Activated CD4-positive, alpha-beta T cell treated with anti-CD3 and anti-CD28 coated beads, Interleukin-2, Interleukin-6, amounts not matched to agents 100 ng/mL and 50 ng/mL, durations not matched to agents 16 hours and 8 hours (primary cell): ENCODE measurements at regions not wholly inside any gene's neighbourhood (a gene's known extent, or its start where the extent isn't known, plus 50 kb on each side); places are given as distances from the start of the nearest gene placed in this dataset.

Source experiments
- DNase-seq: peaks from one replicate; pipeline ENCODE4 v3.0.0-alpha.2; 2020

DNA sequence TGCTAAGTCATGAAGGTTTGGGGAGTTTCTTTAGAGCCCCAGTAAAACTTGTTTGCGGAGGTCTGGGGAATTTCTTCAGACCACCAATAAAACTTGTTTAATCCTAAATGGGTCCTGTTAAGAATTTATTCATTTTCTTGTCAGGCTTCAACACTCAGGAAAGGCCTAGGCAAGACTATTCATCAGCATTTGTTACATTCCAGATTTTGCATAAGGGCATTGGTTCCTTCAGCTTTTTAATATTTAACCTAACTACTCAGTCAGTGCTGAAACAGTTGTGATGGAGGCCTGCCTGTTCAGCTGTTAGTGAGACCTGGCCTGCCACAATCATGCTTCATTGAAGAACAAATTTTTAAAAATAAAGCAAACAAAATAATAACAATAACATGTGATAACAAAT lies 954.2 kb upstream of the SEMA6D start:
- no peak for DNase-seq

DNA sequence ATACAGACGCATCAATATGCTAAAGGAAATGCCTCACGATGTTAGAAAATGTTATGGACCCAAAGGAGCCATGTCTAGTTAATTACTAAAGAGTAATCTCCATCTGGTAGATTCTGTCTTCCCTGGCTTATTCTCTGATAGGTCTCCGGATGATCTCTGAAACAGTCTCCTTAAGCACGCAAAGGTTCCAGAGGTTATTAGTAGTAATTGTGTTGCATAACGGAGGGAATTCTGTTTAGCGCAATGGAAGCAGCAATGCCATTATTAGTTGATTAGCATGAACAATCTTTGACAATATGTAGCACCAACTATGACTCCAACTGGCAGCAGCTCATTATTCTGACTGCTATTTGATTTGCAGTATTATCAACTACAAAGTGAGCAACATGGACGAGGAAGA lies 952.5 kb upstream of the SEMA6D start:
- no peak for DNase-seq

GRCh38 chr15:46766021-46766420 lies 951.3 kb upstream of the SEMA6D start:
- no peak for DNase-seq

GRCh38 chr15:46768287-46768686 lies 949.0 kb upstream of the SEMA6D start:
- no peak for DNase-seq

- DNase-seq = no peak
Observed at GRCh38 chr15:46773016-46773415, 944.3 kb upstream of the SEMA6D start.

- no peak for DNase-seq
Observed at GRCh38 chr15:46778876-46779275, 938.4 kb upstream of the SEMA6D start.

- DNase-seq = no peak
Observed at GRCh38 chr15:46786590-46787285, 930.6 kb upstream of the SEMA6D start.

DNA sequence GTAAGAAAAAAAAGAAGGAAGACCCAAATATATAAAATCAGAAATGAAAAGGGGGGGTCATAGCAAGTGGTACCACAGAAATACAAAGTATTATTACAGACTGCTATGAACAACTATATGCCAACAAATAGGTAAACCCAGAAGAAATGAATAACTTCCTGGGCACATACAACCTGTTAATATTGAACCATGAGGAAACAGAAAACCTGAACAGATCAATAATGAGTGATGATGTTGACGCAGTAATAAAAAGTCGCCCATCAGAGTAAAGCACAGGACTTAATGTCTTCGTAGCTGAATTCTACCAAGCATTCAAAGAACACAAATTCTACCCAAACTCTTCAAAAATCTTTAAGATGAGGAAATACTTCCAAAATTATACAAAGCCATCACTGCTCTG lies 921.6 kb upstream of the SEMA6D start:
- no peak for DNase-seq

GRCh38 chr15:46808834-46809233 lies 908.5 kb upstream of the SEMA6D start:
- DNase-seq = no peak

GRCh38 chr15:46815240-46815639 lies 902.1 kb upstream of the SEMA6D start:
- DNase-seq = no peak

DNA sequence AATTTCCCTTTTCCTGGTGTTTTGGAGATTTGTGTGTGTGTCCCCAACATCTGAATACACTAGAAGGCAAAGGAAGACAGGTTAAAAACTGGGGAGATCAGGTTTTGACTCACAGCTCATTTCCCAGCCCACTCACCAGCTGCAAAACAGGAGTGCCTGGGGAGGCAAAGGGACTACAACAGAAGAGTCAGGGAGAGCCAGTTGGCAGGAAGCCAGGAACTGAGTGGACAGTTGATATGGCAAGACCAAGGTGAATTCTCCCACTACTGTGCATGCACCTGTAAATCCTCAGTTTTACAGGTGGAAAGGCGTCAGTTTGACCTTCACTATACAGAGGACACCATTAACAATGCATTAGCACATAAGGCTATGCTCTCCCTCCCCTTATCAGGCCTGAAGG lies 901.5 kb upstream of the SEMA6D start:
- no peak for DNase-seq

DNA sequence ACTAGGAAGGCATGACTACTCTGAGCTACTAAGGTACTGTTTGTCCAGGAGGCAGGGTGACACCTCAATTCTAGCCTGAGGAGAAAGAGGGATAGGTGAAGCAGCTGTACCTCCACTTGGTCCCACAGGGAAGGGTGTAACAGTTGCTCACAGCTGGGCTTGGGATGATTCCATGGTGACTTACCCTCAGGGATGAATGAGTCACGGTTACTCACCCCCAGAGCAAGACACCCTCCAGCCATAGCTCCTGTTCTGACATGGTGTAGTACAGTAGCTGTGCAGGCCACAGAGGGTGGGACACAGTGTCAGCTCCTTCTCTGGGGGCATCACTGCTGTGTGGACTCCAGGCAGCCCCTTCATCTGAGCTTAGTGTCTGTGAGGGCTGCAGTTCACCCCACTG lies 868.6 kb upstream of the SEMA6D start:
- no peak for DNase-seq

GRCh38 chr15:46853600-46853999 lies 863.7 kb upstream of the SEMA6D start:
- DNase-seq = no peak

GRCh38 chr15:46854564-46854963 lies 862.7 kb upstream of the SEMA6D start:
- DNase-seq = no peak

GRCh38 chr15:46855388-46855787 lies 861.9 kb upstream of the SEMA6D start:
- DNase-seq = no peak

GRCh38 chr15:46856839-46857502 lies 860.3 kb upstream of the SEMA6D start:
- DNase-seq = no peak

GRCh38 chr15:46858150-46858549 lies 859.2 kb upstream of the SEMA6D start:
- no peak for DNase-seq

- DNase-seq = no peak
Observed at GRCh38 chr15:46861796-46862195, 855.5 kb upstream of the SEMA6D start.

GRCh38 chr15:46865155-46865554 lies 852.1 kb upstream of the SEMA6D start:
- DNase-seq = no peak

DNA sequence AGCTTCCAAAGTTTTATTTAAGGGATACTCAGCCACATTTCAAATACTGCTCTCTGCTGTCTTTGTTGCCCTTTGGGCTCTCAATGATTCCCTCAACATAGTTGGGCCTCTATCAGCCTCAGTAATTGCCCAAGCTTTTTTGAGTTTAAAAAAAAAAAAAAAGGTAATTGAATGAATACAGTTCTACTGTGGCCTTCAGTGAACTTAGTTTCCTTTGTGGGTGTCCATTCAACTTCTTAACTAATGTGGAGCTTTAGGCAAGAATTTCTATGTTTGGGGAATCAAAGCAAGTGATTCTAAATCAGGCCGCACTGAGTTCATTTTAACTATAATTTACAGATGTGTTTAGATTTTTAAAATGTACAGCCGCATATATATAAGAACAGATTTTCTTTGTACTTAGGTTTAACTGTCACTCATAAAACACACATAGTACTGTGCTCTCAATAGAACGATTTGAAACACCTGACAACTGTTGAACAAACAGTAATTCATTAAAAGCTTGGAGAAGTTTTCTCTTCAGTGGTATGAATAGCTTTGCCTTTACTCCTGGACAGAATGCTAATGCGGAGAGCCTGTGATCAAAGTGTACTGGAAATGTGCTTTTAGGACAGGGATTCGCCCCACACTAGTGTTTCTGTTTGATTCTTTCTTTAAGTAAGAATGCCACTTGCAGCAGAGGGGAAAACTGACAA lies 844.9 kb upstream of the SEMA6D start:
- no peak for DNase-seq

DNA sequence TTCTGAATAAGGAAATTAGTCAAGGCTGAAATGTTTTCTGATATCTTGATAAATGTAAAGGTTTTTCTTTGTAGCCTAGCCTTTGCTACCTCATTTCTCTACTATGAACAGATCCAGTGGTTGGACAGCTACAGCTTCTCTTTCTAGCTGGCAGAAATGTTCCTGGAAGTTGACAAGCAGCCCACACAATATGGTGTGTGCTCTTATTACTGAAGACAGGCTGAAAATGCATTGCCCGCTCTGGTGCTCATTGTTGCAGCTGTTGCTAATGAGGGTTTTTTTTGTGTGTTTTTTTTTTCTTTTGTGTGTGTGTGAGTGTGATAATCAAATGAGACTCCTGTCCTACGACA lies 844.3 kb upstream of the SEMA6D start:
- DNase-seq = no peak

DNA sequence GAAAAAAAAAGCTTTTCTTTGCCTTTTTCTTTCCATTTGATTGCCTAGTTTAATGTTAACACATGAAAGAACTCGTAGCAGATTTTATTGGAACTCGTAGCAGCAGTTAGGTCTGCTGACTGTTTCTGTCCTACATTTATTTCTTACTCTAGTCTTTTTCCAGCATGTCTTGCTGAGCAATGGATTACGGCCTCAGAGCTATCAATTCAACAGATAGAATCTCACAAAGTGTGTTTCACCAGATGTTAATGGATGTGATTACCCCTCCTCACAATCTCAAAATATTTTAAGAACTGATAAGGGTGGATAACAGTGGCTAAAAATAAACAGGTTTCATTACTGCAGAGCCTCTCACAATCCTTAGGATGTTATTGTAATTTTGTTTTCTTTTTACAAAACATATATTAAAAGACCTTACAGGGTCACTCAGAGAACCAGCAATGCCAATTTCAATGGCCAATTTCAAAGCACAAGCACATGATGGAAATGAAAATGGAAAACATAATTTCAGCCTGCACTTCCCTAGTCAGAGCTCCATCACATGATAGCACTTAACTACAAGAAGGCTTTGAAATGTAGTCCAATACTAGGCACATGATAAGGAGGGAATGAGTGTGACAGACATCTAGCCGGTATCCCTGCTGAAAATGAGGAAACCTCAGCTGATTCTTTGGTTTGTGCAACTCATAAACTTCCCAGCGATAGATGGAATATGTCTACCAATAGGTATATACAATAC lies 838.1 kb upstream of the SEMA6D start:
- DNase-seq = no peak

DNA sequence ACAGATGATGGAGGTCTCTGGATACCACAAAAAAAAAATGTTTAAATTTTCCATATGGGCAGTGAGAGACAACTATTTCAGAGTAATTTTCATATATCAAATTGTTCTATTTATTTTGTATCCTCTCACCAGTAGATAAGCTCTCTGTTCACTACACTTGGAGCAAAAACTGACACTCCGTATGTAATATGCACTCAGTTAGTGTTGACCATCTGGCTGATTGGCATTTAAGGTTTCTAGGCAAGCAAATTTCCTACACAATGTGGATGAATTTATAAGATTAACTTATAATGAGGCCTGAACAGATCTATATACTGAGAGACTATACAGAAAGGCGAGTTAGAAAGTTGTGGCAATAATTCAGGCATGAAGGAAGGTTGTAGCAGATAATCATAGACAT lies 836.5 kb upstream of the SEMA6D start:
- no peak for DNase-seq
